ENCODE measurements at regions not wholly inside any gene's neighbourhood (a gene's known extent, or its start where the extent isn't known, plus 50 kb on each side); places are given as distances from the start of the nearest gene placed in this dataset.

GRCh38 chr12:25637752-25638151 is 84.7 kb upstream of the LMNTD1 start:
- no peak for TF ChIP-seq EZH2phosphoT487 (IDR thresholded peaks at IDR 0.05; ENCODE audit: borderline replicate concordance)
- no peak for TF ChIP-seq CTCF (conservative IDR thresholded peaks at IDR 0.05; ENCODE audit: low read length)
- Histone ChIP-seq H2AFZ (ENCODE audit: low read length) (peak overlapping the region; percentile 3; the same call in 1 of the 2 replicates), H3K27me3 (ENCODE audit: insufficient read depth, low read length, poor library complexity, severe bottlenecking) (no peaks in the 10 kb centered on the region), H3K4me2 (ENCODE audit: low read depth, low read length, poor library complexity, severe bottlenecking) (peak overlapping the region; percentile 41), H3K9ac (ENCODE audit: low read depth, low read length, poor library complexity, severe bottlenecking) (no peak overlapping the region), H3K4me3 (ENCODE audit: low read length, poor library complexity, severe bottlenecking) (peak overlapping the region; percentile 22), H3K9me2 (replicated peaks; ENCODE audit: low read depth, low read length) (no peaks in the 10 kb centered on the region), H3K79me2 (ENCODE audit: insufficient read depth, low read length) (no peaks in the 10 kb centered on the region), H3K4me1 (ENCODE audit: insufficient read depth, low read length, poor library complexity, severe bottlenecking) (peaks cover 26% of the 10 kb centered on the region), H4K20me1 (ENCODE audit: insufficient read depth, low read length, poor library complexity, severe bottlenecking) (no peaks in the 10 kb centered on the region), H3F3A (ENCODE audit: low read depth) (peaks cover 4% of the 10 kb centered on the region; the same call in 1 of the 2 replicates), H3K9me3 (ENCODE audit: insufficient read depth, low read depth, low read length) (no peaks in the 10 kb centered on the region), H3K36me3 (ENCODE audit: insufficient read depth, low read length) (no peaks in the 10 kb centered on the region)

GRCh38 chr12:25639406-25639805 is 86.3 kb upstream of the LMNTD1 start:
- TF ChIP-seq EZH2phosphoT487 (IDR thresholded peaks at IDR 0.05; ENCODE audit: borderline replicate concordance) (no peak), CTCF (conservative IDR thresholded peaks at IDR 0.05; ENCODE audit: low read length) (no peak)

GRCh38 chr12:25644979-25645378 is 91.9 kb upstream of the LMNTD1 start:
- Histone ChIP-seq H4K20me1 (ENCODE audit: insufficient read depth, low read length, poor library complexity, severe bottlenecking) (no peaks in the 10 kb centered on the region), H2AFZ (ENCODE audit: low read length) (no peak overlapping the region), H3K9me2 (replicated peaks; ENCODE audit: low read depth, low read length) (no peaks in the 10 kb centered on the region), H3K9me3 (ENCODE audit: insufficient read depth, low read depth, low read length) (no peaks in the 10 kb centered on the region), H3F3A (ENCODE audit: low read depth) (no peaks in the 10 kb centered on the region), H3K79me2 (ENCODE audit: insufficient read depth, low read length) (no peaks in the 10 kb centered on the region), H3K4me2 (ENCODE audit: low read depth, low read length, poor library complexity, severe bottlenecking) (no peak overlapping the region), H3K9ac (ENCODE audit: low read depth, low read length, poor library complexity, severe bottlenecking) (no peak overlapping the region), H3K27me3 (ENCODE audit: insufficient read depth, low read length, poor library complexity, severe bottlenecking) (no peaks in the 10 kb centered on the region), H3K36me3 (ENCODE audit: insufficient read depth, low read length) (no peaks in the 10 kb centered on the region), H3K4me3 (ENCODE audit: low read length, poor library complexity, severe bottlenecking) (no peak overlapping the region), H3K4me1 (ENCODE audit: insufficient read depth, low read length, poor library complexity, severe bottlenecking) (peaks cover 5% of the 10 kb centered on the region)
- TF ChIP-seq EZH2phosphoT487 (IDR thresholded peaks at IDR 0.05; ENCODE audit: borderline replicate concordance) (no peak), CTCF (conservative IDR thresholded peaks at IDR 0.05; ENCODE audit: low read length) (no peak)

More at GRCh38 chr12:25639406-25639805, 86.3 kb upstream of the LMNTD1 start:
- H3K9me2 ChIP-seq (replicated peaks; ENCODE audit: low read depth, low read length), result no peaks in the 10 kb centered on the region
- no peak overlapping the region for H3K4me3 ChIP-seq (ENCODE audit: low read length, poor library complexity, severe bottlenecking)
- no peaks in the 10 kb centered on the region for H3K27me3 ChIP-seq (ENCODE audit: insufficient read depth, low read length, poor library complexity, severe bottlenecking)
- H3K9ac ChIP-seq (ENCODE audit: low read depth, low read length, poor library complexity, severe bottlenecking), result no peak overlapping the region
- no peak overlapping the region for H3K4me2 ChIP-seq (ENCODE audit: low read depth, low read length, poor library complexity, severe bottlenecking)
- H3K79me2 ChIP-seq (ENCODE audit: insufficient read depth, low read length), result no peaks in the 10 kb centered on the region
- no peaks in the 10 kb centered on the region for H3K9me3 ChIP-seq (ENCODE audit: insufficient read depth, low read depth, low read length)
- no peak overlapping the region for H2AFZ ChIP-seq (ENCODE audit: low read length)
- peaks cover 4% of the 10 kb centered on the region; the same call in 1 of the 2 replicates for H3F3A ChIP-seq (ENCODE audit: low read depth)
- H3K4me1 ChIP-seq (ENCODE audit: insufficient read depth, low read length, poor library complexity, severe bottlenecking), result peaks cover 26% of the 10 kb centered on the region
- H3K36me3 ChIP-seq (ENCODE audit: insufficient read depth, low read length), result no peaks in the 10 kb centered on the region
- no peaks in the 10 kb centered on the region for H4K20me1 ChIP-seq (ENCODE audit: insufficient read depth, low read length, poor library complexity, severe bottlenecking)

Measured in Loucy (cell line).